NCI-H1092 treated with DMSO at 0.1 percent for 48 hours (cell line): ENCODE measurements at regions not wholly inside any gene's neighbourhood (a gene's known extent, or its start where the extent isn't known, plus 50 kb on each side); places are given as distances from the start of the nearest gene placed in this dataset.
A peak's percentile ranks its signal among the peaks of the same experiment; 100 is the strongest.

Experiments used
- DNase-seq: peaks from one replicate; lab custom pipeline; 2025; lab: John Stamatoyannopoulos, UW

GRCh38 chr5:38753141-38753540 lies 92.7 kb upstream of the OSMR start:
- no peak for DNase-seq

- no peak for DNase-seq
These were observed 92.0 kb upstream of the OSMR start for GRCh38 chr5:38753776-38754175.

- no peak for DNase-seq
These were observed 90.6 kb upstream of the OSMR start for GRCh38 chr5:38755181-38755580.

- DNase-seq: no peak
These were observed 89.7 kb upstream of the OSMR start for GRCh38 chr5:38756068-38756467.

- DNase-seq: no peak
These were observed 88.2 kb upstream of the OSMR start for GRCh38 chr5:38757451-38758245.

- DNase-seq: no peak
These were observed 86.8 kb upstream of the OSMR start for GRCh38 chr5:38758774-38759600.

GRCh38 chr5:38764937-38765391 lies 80.8 kb upstream of the OSMR start:
- DNase-seq: no peak

- no peak for DNase-seq
These were observed 80.4 kb upstream of the OSMR start for GRCh38 chr5:38765399-38765861.

- DNase-seq: no peak
These were observed 79.7 kb upstream of the OSMR start for GRCh38 chr5:38766151-38766550.

GRCh38 chr5:38768412-38769211 lies 77.2 kb upstream of the OSMR start:
- DNase-seq: no peak

GRCh38 chr5:38772471-38772870 lies 73.3 kb upstream of the OSMR start:
- DNase-seq: no peak

- DNase-seq: no peak
These were observed 70.5 kb upstream of the OSMR start for GRCh38 chr5:38775218-38775840.

GRCh38 chr5:38776149-38776896 lies 69.5 kb upstream of the OSMR start:
- DNase-seq: no peak

GRCh38 chr5:38777111-38777510 lies 68.7 kb upstream of the OSMR start:
- no peak for DNase-seq

- DNase-seq: no peak
These were observed 65.5 kb upstream of the OSMR start for GRCh38 chr5:38780316-38780715.

GRCh38 chr5:38780945-38781344 lies 64.9 kb upstream of the OSMR start:
- no peak for DNase-seq

GRCh38 chr5:38782180-38782835 lies 63.5 kb upstream of the OSMR start:
- DNase-seq: no peak

GRCh38 chr5:38783011-38783561 lies 62.7 kb upstream of the OSMR start:
- peak; percentile 88 for DNase-seq

GRCh38 chr5:38789134-38789533 lies 56.7 kb upstream of the OSMR start:
- DNase-seq: no peak

- DNase-seq: no peak
These were observed 56.0 kb upstream of the OSMR start for GRCh38 chr5:38789777-38790176.
